HG03025 (cell line): ENCODE measurements at regions not wholly inside any gene's neighbourhood (a gene's known extent, or its start where the extent isn't known, plus 50 kb on each side); places are given as distances from the start of the nearest gene placed in this dataset.

Experiments
- ATAC-seq: cut with Tn5 transposase; IDR thresholded peaks from one replicate; pipeline ENCODE4 v1.9.1; 2021; ENCODE audit warnings: mild to moderate bottlenecking, moderate library complexity; ENCODE audit not compliant: unreplicated experiment, low FRiP score

DNA sequence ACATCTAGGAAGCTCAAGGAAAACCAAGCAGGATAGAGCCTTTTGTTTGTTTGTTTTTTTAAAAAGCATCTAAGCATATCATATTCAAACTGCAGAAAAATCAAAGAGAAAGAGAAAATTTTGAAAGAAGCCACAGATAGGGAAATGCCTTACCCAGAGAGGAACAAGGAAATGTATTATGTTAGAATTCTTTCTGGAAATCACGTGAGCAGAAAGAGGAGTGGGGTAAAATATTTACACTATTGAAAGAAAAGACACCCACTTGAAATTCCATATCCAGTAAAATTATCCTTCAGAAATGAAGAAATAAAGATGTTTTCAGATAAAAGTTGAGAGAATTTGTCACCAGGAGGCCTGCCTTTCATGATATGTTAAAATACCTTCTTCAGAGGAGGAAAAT is 775.7 kb upstream of the IGFBP3 start:
- ATAC-seq = no peak

DNA sequence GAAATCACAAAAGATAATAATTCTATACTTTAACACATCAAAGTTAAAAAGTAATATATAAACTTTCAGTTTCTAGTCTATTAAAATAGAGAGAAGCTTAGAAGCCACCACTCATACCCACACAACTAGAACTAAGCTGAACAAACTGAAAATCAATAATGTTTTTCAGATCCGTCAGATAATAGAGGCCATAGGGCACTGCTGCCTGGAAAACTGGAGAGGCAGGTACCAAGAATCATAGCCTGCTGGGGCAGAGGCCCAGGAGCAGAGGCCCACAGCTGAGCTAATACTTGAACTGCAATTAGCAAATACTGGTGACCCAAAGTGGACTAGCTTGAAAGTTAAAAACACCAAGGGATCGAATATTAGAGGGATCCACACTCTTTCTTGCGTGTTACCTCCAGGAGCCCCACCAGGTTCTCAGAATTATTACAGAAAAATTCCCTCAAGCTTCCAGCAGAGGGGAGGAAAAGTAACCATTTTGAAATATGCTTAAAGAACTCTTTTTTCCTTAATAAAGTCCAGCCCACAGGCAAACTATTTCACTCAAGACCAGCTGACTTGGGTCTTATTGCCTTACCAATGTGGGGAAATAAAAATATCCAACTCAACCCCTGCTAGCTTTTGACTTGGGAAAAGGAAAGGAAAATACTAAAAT is 774.1 kb upstream of the IGFBP3 start:
- ATAC-seq = no peak

DNA sequence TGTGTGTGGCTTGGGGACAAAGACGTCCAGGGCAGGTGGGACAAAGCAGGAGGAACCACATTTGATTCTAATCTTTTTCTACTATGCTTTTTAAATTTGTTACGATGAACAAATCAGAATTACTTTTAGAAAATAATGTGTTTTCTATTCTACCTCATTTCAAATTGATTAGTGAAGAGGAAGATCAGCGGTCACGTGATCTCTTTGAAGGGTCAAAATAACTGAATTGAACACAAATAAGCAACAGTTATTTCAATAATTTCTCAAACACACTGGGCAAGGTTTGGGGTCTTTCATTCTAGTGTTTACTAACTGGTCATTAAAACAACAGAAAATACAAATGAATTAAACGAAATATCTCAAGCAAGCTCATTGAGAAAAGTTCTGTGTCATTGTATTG is 773.0 kb upstream of the IGFBP3 start:
- ATAC-seq = no peak

DNA sequence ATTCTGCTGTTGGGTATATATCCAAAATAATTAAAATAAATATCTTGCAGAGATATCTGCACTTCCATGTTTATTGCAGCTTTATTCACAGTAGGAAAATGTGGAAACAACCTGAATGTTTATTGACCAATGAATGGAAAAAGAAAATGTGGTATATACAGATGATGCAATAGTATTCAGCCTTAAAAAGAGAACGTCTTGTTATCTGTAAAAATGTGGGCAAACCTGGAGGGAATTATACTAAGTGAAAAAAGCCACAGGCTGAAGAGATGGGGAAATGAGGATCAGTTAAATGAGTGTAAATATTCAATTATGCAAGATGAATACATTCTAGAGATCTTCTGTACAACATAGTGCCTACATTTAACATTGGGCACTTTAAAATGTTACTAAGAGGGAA is 766.1 kb upstream of the IGFBP3 start:
- no peak for ATAC-seq

DNA sequence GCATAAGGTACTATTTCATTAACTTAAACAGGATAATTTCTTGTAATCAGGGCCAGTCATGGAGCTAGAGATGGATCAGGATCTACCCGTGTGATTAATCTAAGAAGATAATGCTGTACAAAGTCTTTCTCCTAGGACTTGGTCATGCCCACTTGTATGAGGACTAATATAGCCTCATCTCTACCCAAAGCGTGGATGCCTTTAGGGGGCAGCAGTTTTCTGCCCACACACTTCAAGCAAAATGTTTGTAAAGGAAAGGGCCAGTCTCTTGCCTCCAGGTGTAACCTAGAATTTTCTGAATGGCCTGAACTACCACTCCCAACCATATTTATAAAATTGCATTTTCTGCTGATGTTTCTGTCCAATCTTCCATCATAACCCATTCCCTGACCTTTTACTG is 764.0 kb upstream of the IGFBP3 start:
- ATAC-seq = no peak

DNA sequence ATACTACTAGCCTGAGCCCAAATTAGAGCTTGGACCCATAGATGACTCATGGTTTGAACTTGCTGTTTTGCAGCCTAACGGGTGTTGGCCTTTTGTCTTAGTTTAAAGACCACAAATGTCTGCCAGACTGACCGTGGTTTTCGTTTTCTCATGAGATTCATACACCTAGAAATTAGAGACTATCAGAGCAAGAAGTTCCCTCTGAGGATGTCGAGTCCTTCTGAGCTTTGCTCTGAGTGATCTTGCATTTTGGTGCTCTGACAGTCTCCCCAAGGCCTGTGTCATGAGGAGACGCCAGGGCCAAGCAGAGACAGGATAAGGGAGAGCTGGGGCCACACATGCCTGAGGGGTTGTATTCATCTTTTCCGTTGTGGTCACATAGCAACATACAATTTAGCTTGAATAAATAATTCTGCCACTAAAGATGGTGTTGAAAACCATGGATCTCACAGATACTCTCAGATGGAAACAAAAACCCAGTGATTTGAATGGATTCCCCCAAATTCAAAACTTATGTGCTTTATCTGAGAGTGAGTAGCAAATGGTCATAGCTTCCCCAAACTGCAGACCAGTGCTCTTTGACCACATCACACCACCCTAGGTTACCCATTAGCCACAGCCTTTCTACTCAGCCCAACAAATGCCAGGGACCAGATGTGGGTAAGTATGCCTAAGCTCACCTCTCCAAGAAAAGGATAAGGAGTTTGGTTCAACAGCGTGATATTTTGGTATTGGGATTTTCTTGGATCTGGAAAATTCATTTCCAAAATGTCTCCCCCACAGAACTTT is 762.0 kb upstream of the IGFBP3 start:
- no peak for ATAC-seq

DNA sequence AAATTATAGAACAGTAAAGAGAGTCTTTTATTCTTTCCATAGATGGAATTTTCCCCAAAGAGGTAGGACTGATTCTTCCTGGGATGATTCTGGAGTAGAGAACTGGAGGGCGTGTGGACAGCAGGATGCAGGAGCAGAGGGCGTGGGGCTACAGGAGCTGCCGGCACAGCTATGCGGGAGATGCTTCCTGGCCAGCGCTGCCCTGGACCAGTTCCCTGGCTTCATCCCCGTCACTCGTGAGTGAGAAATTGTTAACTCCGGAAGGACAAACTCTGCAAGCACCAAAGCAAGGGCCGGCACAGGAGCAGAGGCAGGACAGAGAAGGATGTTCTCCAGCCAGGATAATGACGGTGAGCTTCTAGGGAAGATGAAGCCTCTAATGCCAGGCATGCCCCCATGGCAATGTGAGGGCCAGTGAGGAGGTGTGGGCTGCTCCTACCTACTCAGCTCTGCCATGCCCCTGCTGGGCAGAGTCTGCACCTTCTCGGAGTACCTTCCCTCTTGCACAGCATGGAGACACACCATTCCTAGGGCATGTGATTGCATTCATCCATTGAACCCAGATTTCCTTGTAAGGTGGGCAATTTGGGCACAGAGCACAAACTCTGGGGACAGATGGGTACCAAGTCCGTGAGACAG is 760.9 kb upstream of the IGFBP3 start:
- ATAC-seq = no peak

DNA sequence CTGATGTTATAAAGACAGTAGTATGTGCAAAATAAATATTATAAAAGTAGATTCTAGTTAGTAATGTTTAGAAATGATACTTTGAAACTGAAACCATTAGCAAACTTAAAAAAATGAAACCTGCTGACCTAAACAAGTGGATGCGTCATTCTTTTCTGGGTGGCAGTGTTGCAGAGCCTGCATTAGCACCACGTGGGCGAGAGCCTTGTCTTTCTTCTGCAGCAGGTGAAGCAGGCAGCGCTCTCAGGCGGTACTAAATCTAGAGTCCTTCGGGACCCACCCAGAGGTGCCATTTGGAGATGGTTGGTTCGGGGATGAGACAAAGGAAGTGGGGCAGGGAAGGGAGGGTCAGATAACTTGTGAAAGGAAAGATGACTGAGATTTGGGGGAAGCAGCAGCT is 759.1 kb upstream of the IGFBP3 start:
- ATAC-seq = no peak

DNA sequence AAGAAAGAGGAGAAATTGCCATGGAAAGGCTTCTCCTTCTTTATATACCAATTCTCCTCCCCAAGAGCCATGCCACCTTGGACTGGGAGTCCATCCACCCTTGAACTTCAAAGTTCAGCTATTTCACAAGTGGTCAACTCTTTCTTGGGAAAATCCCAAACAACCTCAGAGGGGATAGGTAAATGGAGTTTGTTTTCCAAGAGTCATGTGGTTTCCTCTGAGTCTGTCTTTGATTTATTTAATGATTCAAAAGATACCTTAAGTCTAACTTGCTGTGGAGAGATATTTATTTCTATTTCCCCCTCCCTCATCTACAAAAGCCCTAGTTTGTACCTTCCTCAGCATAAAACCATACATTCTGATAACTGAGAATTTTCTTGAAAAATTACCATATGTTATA is 758.6 kb upstream of the IGFBP3 start:
- no peak for ATAC-seq

DNA sequence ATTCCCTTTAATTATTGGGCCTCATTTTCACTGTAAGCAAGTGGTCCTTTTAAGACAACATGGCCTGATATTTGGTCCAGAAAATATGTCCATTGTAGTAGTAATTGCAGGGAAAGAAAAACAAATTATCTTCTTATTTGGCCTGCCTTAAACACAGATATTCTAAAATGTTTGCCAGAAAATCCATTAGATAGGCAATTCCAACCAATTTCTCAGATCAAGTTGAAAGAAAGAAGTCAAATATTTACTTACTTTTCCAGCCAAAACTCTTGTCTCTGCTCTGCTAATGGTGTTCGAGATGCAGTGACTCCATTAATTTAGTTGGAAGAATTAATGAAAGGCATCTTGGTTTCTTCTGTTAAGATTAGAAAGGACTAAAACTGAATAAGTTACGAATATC is 757.3 kb upstream of the IGFBP3 start:
- no peak for ATAC-seq

DNA sequence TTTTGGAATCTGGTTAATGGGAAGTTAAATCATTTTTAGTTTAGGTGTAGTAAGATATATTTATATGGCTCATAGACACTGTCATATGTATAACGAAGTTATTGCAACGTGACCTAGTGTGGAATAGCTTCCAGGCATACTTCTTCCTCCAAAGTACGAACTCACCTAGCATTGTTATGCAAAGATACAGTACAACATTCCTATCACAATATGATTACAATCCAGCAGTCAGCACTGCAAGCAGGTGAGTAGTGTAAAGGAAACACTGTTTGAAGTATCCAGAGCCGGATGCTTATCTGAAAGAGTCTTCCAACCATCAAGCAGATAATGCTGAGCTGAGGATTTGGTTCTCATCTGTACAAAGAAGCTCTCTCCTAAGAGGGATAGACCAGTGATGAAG is 754.4 kb upstream of the IGFBP3 start:
- ATAC-seq = no peak

DNA sequence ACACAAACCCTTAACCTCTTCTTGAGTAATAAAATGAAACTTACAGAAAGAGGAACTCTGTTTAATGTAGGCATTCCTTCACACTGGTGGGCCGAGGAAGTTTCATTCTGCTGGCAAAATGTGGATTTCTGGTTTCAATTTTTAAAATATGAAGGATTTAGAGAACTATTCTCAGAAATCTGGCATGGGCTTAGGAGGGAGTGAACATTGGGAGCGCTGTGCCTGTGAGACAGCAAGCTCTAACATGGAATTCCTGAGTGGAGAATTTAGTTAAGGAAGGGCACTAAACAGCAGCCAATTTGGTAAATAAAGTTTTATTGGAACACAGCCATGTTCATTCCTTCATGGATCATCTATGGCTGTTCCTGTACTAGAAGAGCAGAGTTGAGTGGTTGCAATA is 751.8 kb upstream of the IGFBP3 start:
- no peak for ATAC-seq

DNA sequence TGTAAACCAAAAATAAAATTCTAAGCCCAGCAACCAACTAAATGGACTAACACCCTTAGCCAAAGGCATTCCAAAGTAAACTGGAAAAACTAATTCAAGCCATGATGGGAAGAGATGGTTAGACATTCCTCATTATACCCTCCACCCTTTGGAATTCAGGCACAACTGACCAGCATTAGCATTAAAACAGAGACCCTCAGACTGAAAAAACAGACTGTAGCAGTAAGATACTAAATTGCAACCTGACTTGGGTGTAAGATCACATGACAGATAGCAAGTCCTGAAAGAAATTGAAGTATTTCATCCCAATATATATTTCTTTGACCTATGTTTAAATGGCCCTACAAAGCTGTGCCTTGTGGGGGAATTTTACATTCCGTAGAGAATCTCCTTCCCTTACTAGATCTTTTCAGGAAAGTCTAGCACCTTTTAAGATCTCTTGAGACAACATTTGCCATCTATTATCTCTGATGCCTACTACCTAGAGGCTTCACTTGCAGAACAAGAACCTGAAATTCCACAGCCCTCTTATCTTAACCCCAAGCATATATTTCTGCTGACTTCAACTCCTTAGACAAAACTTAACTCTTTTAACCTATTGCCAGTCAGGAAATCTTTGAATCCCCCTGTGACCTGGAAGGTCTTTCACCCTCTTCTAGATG is 750.2 kb upstream of the IGFBP3 start:
- no peak for ATAC-seq

DNA sequence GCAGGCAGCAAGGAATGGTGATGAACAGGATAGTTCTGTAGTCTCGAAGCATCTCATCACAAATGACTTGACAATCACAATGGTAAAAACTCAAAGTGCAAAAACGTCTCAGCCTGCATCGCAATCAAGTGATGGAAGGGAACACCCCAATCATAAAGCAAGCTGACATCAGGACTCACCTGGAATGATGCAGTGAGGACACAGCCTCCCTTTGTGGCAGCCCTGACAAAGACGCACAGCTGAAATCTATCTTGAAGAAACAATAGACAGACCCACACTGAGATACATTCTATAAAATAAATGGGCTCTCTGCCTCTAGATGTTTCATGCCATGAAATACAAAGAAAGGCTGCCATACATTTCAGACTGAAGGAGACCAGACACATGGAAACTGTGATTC is 748.0 kb upstream of the IGFBP3 start:
- no peak for ATAC-seq

DNA sequence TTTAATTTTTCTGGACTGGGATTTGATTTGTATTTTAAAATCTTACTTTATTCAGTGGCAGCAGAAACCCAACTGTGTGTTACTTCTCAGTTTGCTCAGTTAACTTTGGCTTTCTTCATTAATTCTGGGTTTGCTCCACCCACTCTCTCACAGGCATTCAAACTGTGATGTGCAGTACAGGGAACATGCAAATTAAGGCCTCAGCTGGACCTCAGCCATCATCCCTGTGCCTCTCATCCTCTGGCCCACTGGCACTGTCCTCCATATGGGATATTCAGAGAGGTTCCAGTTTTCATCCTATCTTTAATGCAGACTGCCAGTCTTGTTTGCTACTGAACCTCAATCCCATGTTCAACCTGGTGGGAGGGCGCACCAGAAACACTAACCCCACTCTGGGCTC is 743.4 kb upstream of the IGFBP3 start:
- ATAC-seq = no peak

DNA sequence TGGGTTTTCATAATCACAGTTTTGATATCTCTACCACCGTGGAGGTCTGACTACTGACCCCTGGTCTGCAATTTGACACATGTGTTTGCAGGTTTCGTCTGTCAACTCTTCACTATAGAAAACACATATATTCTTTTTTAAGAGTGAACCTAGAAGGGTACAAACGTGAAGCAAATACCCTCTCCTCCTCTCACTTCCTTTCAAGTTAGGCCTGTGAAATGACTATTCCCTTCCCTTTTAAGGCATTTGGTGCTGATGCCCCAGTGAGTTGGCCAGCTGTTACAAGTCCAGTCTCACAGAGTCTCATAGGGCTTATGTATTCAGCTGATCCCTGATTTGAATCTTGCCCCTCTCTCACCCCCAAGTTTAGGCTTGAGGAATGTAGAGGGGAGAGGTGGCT is 742.0 kb upstream of the IGFBP3 start:
- no peak for ATAC-seq

DNA sequence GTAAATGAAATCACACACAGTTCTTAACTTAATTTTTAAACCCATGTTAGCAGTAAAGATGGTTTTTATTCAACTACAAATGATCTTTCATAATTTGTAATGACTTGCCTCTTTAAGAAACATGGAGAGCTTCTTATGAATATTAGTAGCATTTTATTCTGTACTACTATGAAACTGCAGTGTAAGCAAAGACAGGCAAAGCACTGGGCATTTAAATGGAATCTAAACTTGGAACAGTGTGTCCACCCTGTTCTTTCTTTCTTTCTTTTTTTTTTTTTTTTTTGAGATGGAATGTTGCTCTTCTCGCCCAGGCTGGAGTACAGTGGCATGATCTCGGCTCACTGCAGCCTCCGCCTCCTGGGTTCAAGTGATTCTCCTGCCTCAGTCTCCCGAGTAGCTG is 740.4 kb upstream of the IGFBP3 start:
- no peak for ATAC-seq

DNA sequence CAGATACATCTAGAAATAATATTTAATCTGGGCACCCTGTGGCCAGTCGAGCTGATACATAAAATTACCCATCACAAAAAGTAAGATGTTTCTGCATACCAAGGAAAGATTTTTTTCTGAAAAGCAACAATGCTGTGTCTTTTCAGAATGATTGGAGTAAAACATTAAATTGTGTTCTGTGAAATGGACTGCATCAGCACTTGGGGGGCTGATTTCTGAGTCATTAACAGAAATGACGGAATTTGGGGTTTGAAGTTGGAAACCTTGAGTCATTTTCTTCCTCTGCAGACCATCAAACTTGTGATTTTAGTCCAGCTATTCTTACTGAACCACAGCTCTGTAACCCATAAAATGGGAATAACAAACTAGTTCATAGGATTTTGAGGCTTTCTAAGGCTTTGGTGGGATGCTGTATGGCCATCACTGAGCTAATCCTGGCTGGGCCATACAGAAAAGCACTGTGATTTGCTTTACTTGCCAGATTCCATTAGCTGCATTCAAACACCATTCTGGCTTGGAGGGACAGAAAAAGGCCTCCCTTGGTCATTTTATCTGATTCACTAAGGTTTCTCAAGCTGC is 739.4 kb upstream of the IGFBP3 start:
- no peak for ATAC-seq

DNA sequence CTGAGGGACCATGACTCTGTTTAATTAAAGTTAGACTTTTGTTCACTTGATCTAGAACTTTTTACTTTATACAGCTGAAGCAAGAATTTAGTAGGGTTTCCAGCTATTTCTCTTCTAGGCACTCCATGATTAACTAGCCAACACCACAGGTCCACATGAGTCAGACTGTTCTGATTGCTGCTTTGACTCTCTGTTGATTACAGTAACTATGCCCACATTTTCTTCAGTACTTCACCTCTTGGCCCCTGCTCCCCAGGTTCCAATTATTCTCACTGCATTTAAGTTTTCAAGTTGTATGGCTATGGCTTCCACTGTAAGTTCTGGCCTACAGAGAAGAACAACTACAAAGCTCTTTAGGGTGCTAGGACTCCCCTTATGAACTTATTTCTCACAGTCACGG is 737.2 kb upstream of the IGFBP3 start:
- ATAC-seq = no peak

DNA sequence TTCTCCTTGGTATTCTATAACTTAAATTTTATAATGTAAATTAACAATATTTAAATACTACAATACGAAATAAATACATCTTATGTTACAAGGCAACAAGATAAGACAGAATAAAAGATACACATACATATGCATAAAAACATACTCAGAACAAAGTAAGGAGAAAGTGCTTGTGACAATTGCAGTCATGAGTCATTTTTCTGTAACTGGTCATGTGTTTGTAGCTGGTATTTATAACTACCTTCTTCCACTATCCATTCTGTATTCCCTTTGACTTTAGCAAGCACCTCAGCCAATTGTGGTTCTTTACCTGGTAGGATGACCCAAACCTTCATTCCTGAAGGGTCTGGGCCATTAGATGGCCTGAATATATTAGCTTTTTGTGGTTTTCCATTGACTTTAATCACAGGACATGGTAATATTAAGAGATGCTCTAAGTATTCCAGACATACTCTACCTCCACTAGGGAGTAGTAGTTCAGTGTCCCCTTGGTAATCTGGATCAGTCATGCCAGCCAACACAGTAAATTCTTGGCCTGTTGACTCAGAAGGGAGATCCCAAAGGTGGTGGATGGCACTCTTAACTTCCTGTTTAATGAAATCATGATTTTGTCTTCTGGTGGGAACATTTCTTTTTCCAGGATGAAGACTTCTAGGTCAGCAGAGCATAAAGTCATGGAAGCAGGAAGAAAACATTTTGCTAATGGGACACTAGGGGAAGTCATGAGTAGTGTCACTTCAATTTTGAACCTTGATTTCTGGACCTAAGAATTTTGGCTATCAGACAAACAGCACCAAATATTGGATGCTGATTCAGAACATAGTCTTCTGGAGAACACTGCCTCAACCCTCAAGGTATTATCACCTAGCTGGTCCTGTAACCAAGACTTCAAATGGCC is 733.7 kb upstream of the IGFBP3 start:
- ATAC-seq = no peak
